Muscle layer of duodenum (tissue), 2 donors: ENCODE measurements at regions not wholly inside any gene's neighbourhood (a gene's known extent, or its start where the extent isn't known, plus 50 kb on each side); places are given as distances from the start of the nearest gene placed in this dataset.
"Not testable (repeated sequence)": the region's sequence is repeated elsewhere in the genome, so short reads cannot be mapped to it uniquely, and the experiment has no call there.

Experiments
- H3K27ac ChIP-seq: one replicate; pipeline ENCODE4 v1.7.0; 2013; ENCODE audit warnings: mild to moderate bottlenecking, low read length
- H3K27me3 ChIP-seq: one replicate; pipeline ENCODE4 v1.7.0; 2013; ENCODE audit warnings: low read depth, mild to moderate bottlenecking, control low read depth, low read length
- H3K36me3 ChIP-seq, 2 donors: one replicate each; pipeline ENCODE4 v1.7.0; 2013; ENCODE audit warnings: low read length in 2 of 2, control low read depth in 1 of 2, mild to moderate bottlenecking in 1 of 2; ENCODE audit not compliant: insufficient read depth in 2 of 2, control insufficient read depth in 1 of 2
- H3K4me1 ChIP-seq, 2 donors: one replicate each; pipeline ENCODE4 v1.7.0; 2013; ENCODE audit warnings: low read length in 2 of 2, mild to moderate bottlenecking in 2 of 2, control low read depth in 1 of 2, moderate library complexity in 1 of 2; ENCODE audit not compliant: insufficient read depth in 2 of 2, control insufficient read depth in 1 of 2
- H3K4me3 ChIP-seq, 2 donors: one replicate each; pipeline ENCODE4 v1.7.0; 2013; ENCODE audit warnings: low read length in 2 of 2, low read depth in 1 of 2, mild to moderate bottlenecking in 1 of 2
- H3K9me3 ChIP-seq, 2 donors: one replicate each; pipeline ENCODE4 v1.7.0; 2013; ENCODE audit warnings: low read length in 2 of 2, control low read depth in 1 of 2, mild to moderate bottlenecking in 1 of 2; ENCODE audit not compliant: control insufficient read depth in 1 of 2
- donor health status: healthy.

- no peak overlapping the region for H3K4me3 ChIP-seq
- no peaks in the 10 kb centered on the region for H3K36me3 ChIP-seq
- H3K27me3 ChIP-seq, result no peaks in the 10 kb centered on the region
- H3K27ac ChIP-seq, result no peak overlapping the region
- H3K4me1 ChIP-seq, result peaks cover 5% of the 10 kb centered on the region in 2 donors
- peaks cover 0 to 5% of the 10 kb centered on the region in 2 donors for H3K9me3 ChIP-seq
These were observed 179.6 kb downstream of the FAM124B start for GRCh38 chr2:224222291-224222690.

DNA sequence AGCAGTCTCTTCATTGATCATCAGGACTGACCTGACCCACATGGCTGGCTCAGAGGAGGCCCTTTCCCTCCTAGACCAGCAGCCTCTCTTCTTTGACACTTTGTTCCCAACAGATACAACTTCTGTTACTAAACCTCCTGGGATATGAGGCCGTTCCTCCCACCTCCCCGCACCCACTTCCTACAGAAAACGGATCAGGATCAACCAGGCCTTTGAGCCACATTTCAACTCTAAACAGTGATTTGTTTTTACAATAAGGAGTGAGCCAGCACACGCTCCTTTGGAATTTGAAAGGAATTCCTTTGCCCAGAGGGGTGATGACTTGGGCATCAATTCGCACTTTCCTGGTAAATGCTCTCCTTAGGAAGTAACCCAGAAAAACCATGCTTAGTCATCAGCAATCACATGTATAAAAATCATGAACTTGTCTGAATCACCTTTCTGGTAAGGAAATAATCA lies 180.4 kb downstream of the FAM124B start:
- Histone ChIP-seq H3K27me3 (no peaks in the 10 kb centered on the region), H3K36me3 (no peaks in the 10 kb centered on the region), H3K9me3 (peaks cover 0 to 5% of the 10 kb centered on the region in 2 donors), H3K4me1 (peaks cover 5% of the 10 kb centered on the region in 2 donors), H3K4me3 (no peak overlapping the region), H3K27ac (no peak overlapping the region)

- H3K27ac ChIP-seq, result no peak overlapping the region
- H3K4me1 ChIP-seq, result peaks cover 5% of the 10 kb centered on the region in 2 donors
- no peaks in the 10 kb centered on the region for H3K27me3 ChIP-seq
- no peak overlapping the region for H3K4me3 ChIP-seq
- H3K9me3 ChIP-seq, result peaks cover 0 to 5% of the 10 kb centered on the region in 2 donors
- no peaks in the 10 kb centered on the region for H3K36me3 ChIP-seq
These were observed 181.2 kb downstream of the FAM124B start for GRCh38 chr2:224220586-224221255.

DNA sequence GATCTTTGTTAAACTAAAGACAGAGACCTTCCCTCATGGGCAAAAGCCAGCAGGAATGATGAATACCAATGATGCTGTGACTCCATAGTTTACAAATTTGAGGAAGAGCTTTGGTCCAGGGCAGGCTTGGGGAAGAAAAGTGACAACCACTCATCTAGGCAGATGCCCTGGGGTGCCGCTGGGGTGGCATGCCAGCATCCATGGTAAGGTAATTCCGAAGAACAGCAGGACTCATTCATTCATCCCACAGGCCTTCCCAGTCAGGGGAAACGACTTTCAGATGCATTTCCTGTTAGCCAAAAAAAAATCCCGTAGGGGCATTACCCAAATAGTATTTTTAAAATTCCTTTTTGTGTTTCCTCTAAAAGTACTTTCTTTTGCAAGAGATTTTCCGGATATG lies 180.7 kb upstream of the SERPINE2 start:
- Histone ChIP-seq H3K27ac (no peak overlapping the region), H3K9me3 (peaks cover 0 to 5% of the 10 kb centered on the region in 2 donors), H3K36me3 (no peaks in the 10 kb centered on the region), H3K4me1 (peaks cover 5% of the 10 kb centered on the region in 2 donors), H3K27me3 (no peaks in the 10 kb centered on the region), H3K4me3 (no peak overlapping the region)

DNA sequence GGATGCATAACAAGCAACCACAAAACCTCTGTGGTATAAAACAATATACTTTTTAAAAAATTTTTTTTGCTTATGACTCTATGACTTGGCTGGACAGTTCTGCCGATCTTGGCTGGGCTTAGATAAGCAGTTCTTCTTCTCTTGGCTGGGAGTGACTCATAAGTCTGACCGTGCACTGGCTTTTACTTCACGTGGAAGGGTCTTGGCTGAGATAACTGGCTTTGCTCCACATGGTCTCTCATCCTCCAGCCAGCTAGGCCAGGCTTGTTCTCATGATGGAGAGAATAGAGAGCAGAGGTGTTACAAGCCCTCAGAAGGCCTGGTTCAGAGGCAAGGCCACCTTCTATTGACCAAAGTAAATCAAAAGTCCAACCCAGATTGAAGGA lies 178.9 kb upstream of the SERPINE2 start:
- Histone ChIP-seq H3K27ac (no peak overlapping the region), H3K4me1 (peaks cover 5% of the 10 kb centered on the region in 2 donors), H3K9me3 (peaks cover 0 to 5% of the 10 kb centered on the region in 2 donors), H3K36me3 (no peaks in the 10 kb centered on the region), H3K27me3 (no peaks in the 10 kb centered on the region), H3K4me3 (no peak overlapping the region)

GRCh38 chr2:224217233-224217961 lies 178.3 kb upstream of the SERPINE2 start:
- Histone ChIP-seq H3K4me3 (no peak overlapping the region), H3K9me3 (peaks cover 0 to 5% of the 10 kb centered on the region in 2 donors), H3K27me3 (no peaks in the 10 kb centered on the region), H3K27ac (no peak overlapping the region), H3K36me3 (no peaks in the 10 kb centered on the region), H3K4me1 (peaks cover 2 to 5% of the 10 kb centered on the region in 2 donors)

DNA sequence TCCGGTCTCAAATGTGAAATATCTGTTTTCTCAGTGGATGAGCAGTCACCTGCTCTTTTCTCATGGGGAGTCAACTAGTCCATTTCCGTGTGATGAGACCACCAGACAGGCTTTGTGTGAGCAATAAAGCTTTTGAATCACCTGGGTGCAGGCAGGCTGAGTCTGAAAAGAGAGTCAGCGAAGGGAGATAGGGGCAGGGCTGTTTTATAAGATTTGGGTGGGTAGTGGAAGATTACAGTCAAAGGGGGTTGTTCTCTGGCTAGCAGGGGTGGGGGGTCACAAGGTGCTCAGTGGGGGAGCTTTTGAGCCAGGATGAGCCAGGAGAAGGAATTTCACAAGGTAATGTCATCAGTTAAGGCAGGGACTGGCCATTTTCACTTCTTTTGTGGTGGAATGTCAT lies 176.5 kb upstream of the SERPINE2 start:
- not testable (repeated sequence) for H3K4me1 ChIP-seq, H3K4me3 ChIP-seq, H3K36me3 ChIP-seq, H3K27me3 ChIP-seq, H3K27ac ChIP-seq, H3K9me3 ChIP-seq

DNA sequence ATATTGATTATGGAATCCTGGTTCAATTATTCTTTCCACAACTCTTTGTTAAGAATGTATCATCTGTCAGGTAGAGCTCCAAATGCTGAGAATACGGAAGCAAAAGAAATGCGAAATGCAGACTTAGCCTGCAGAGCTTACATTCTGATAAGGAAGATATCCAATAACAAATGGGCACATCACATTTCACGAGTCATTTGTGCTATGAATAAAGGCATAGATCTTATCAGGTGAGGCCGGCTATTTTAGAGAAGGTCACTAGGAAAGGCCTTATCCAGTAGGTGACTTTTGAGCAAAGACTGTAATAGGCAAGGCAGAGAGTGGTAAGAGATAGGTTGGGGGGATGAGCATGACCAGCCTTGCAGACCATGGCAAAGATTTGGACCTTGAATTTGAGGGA lies 174.3 kb upstream of the SERPINE2 start:
- Histone ChIP-seq H3K4me3 (no peak overlapping the region), H3K27ac (no peak overlapping the region)

DNA sequence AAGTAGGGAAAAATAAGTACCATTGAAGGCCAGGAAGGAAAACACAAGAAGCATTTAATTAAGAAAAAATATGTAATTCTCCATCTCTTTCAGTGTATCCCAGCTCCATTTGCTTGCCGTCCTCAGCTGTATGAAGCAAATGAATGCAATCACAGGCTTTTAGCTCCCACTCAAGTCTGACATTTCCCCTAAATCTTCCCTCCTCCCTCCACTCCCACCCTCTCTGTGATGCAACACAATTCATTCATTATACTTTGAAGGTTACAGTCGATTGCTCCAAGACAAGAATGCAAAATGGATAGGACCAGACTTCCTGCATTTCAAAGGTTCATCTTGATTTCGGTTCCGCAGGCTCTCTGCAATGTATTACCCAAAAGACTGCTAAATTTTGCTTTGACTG lies 172.7 kb upstream of the SERPINE2 start:
- no peak overlapping the region for H3K27ac ChIP-seq
- H3K36me3 ChIP-seq, result no peaks in the 10 kb centered on the region
- H3K27me3 ChIP-seq, result no peaks in the 10 kb centered on the region
- no peaks in the 10 kb centered on the region for H3K9me3 ChIP-seq
- no peaks in the 10 kb centered on the region for H3K4me1 ChIP-seq
- H3K4me3 ChIP-seq, result no peak overlapping the region

More for the DNA sequence above, 174.3 kb upstream of the SERPINE2 start:
- Histone ChIP-seq H3K36me3 (no peaks in the 10 kb centered on the region), H3K27me3 (no peaks in the 10 kb centered on the region), H3K9me3 (peaks cover 0 to 5% of the 10 kb centered on the region in 2 donors), H3K4me1 (no peaks in the 10 kb centered on the region)

- Histone ChIP-seq H3K4me1 (no peaks in the 10 kb centered on the region), H3K4me3 (no peak overlapping the region), H3K36me3 (no peaks in the 10 kb centered on the region), H3K27me3 (no peaks in the 10 kb centered on the region), H3K27ac (no peak overlapping the region), H3K9me3 (no peaks in the 10 kb centered on the region)
These were observed 172.0 kb upstream of the SERPINE2 start for GRCh38 chr2:224211181-224211480.

DNA sequence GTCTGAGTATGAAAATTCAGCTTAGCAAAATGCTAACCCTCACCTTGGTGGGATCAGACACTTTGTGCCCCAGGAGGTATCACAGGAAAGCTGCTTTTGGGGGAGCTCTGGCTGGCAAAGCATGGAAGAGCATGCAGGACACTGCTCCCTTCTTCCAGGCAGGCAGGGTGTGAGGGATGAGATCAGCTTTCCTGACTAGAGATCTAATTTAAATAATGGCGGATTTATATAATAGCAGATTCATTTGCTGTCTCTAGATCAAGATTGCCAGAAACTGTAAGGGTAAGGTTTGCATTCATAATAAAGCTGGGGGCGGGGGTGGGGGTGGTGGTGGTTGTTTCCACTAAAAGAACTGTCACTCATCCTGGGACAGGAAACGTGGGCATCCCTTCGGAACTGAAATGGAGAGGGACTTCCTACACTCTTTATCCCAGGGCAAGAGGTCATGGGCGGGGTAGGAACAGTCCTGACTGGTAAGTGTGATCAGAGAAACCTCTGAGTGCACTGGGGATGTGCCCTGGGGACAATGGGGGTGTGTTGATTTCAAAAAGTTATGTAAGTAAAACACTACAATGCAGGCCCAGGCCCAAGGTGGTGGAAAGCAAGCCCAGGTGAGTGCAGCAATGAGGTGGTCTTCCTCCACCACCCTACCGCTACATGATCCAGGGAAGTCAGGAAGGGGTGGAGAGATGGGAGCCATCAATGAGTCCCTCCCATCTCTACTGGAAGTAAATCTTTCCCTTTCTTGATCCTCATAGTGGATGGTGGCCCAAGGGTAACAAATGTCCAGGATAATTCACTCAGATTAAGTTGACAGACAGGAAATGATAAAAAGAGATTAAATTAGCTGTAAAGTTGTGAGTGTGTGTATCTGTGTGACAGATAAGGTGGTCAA lies 171.4 kb upstream of the SERPINE2 start:
- H3K36me3 ChIP-seq, result no peaks in the 10 kb centered on the region
- H3K4me3 ChIP-seq, result no peak overlapping the region
- no peak overlapping the region for H3K27ac ChIP-seq
- no peaks in the 10 kb centered on the region for H3K4me1 ChIP-seq
- H3K9me3 ChIP-seq, result no peaks in the 10 kb centered on the region
- no peaks in the 10 kb centered on the region for H3K27me3 ChIP-seq
